MCF 10A (cell line): ENCODE measurements at regions not wholly inside any gene's neighbourhood (a gene's known extent, or its start where the extent isn't known, plus 50 kb on each side); places are given as distances from the start of the nearest gene placed in this dataset.

ENCODE experiments used
- BruUV-seq: library from RNA; stranded (reverse); fragments of 400-500 nt; replicated peaks from 2 replicates; lab custom pipeline; 2021; lab: Mats Ljungman, UMichigan
- CTCF ChIA-PET: fragments of 300-600 bp; sonication (Branson Sonifier 250); formaldehyde crosslinking; extraction: SDS; loops from one replicate; lab custom pipeline; 2021; ENCODE audit warnings: antibody characterized with exemption, inconsistent platforms; lab: Yijun Ruan, JAX
- POLR2A ChIA-PET: fragments of 300-600, 350-650 bp; sonication (Branson Sonifier 250); formaldehyde crosslinking; extraction: SDS; loops from one replicate; lab custom pipeline; 2020; ENCODE audit warnings: antibody characterized with exemption, inconsistent platforms; lab: Yijun Ruan, JAX
- DNase-seq: peaks from one replicate; pipeline ENCODE4 v3.0.0-alpha.2; 2018; ENCODE audit not compliant: unreplicated experiment
- H3K27ac Mint-ChIP-seq: one replicate; pipeline ENCODE4 v1.8.0; 2022; ENCODE audit warnings: mild to moderate bottlenecking, low read depth, mixed read lengths; ENCODE audit not compliant: unreplicated experiment
- H3K27me3 Mint-ChIP-seq: one replicate; pipeline ENCODE4 v1.8.0; 2022; ENCODE audit warnings: mixed read lengths; ENCODE audit not compliant: insufficient read depth, unreplicated experiment
- H3K36me3 Mint-ChIP-seq: one replicate; pipeline ENCODE4 v1.8.0; 2022; ENCODE audit warnings: mild to moderate bottlenecking, moderate library complexity, mixed read lengths; ENCODE audit not compliant: insufficient read depth, unreplicated experiment
- H3K4me1 Mint-ChIP-seq: one replicate; pipeline ENCODE4 v1.8.0; 2022; ENCODE audit warnings: mixed read lengths; ENCODE audit not compliant: insufficient read depth, unreplicated experiment
- H3K4me3 Mint-ChIP-seq: one replicate; pipeline ENCODE4 v1.8.0; 2022; ENCODE audit warnings: mild to moderate bottlenecking, moderate library complexity, mixed read lengths; ENCODE audit not compliant: unreplicated experiment
- H3K9me3 Mint-ChIP-seq: one replicate; pipeline ENCODE4 v1.8.0; 2022; ENCODE audit warnings: mixed read lengths; ENCODE audit not compliant: unreplicated experiment
- CTCF ChIP-seq: fragments of 200-600 bp; IDR thresholded peaks from one replicate; pipeline ENCODE4 v1.8.0; 2022; ENCODE audit warnings: antibody characterized with exemption, mild to moderate bottlenecking; ENCODE audit not compliant: unreplicated experiment
- intact Hi-C: fragments of 100-400 bp; cut with micrococcal nuclease; formaldehyde crosslinking; loops from 2 replicates; pipeline ENCODE4 v1.14.1; 2022

GRCh38 chr17:77481476-77482374 lies 341.0 kb downstream of the SEC14L1 start:
- Mint-ChIP-seq H3K4me3 (no peak overlapping the region), H3K27me3 (no peaks in the 10 kb centered on the region), H3K36me3 (peaks cover 20% of the 10 kb centered on the region), H3K4me1 (peaks cover 14% of the 10 kb centered on the region), H3K9me3 (no peaks in the 10 kb centered on the region), H3K27ac (no peak overlapping the region)
- intact Hi-C loops = no loop called here
- no TSS peak for BruUV-seq
- ChIA-PET CTCF (interaction anchor here (1.5 kb wide), 1 partner anchor 151 kb away, joined by 3 read pairs; no protein-coding TSS in a partner anchor), POLR2A (interaction anchor here (0.6 kb wide), 1 partner anchor 11 kb away, joined by 4 read pairs; no protein-coding TSS in a partner anchor)
- DNase-seq = no peak
- no peak for TF ChIP-seq CTCF

GRCh38 chr17:77482375-77483127 lies 341.8 kb downstream of the SEC14L1 start:
- ChIA-PET CTCF (interaction anchor here (0.6 to 1.5 kb wide), 3 partner anchors 61 to 157 kb away, joined by 3 read pairs; no protein-coding TSS in a partner anchor), POLR2A (no interaction called here)
- intact Hi-C loops = no loop called here
- no peak for DNase-seq
- Mint-ChIP-seq H3K4me1 (peaks cover 6% of the 10 kb centered on the region), H3K27ac (no peak overlapping the region), H3K36me3 (peaks cover 22% of the 10 kb centered on the region), H3K4me3 (no peak overlapping the region), H3K27me3 (no peaks in the 10 kb centered on the region), H3K9me3 (no peaks in the 10 kb centered on the region)
- no TSS peak for BruUV-seq
- TF ChIP-seq CTCF = no peak

GRCh38 chr17:77483128-77483598 lies 342.4 kb downstream of the SEC14L1 start:
- Mint-ChIP-seq H3K4me3 (no peak overlapping the region), H3K27me3 (no peaks in the 10 kb centered on the region), H3K27ac (no peak overlapping the region), H3K4me1 (no peaks in the 10 kb centered on the region), H3K9me3 (no peaks in the 10 kb centered on the region), H3K36me3 (peaks cover 25% of the 10 kb centered on the region)
- ChIA-PET POLR2A (no interaction called here), CTCF (interaction anchor here (0.6 to 1.5 kb wide), 4 partner anchors 53 to 158 kb away, joined by 3 read pairs; no protein-coding TSS in a partner anchor)
- intact Hi-C loops = no loop called here
- TF ChIP-seq CTCF = no peak
- BruUV-seq = no TSS peak
- DNase-seq = no peak

- no TSS peak for BruUV-seq
- DNase-seq = no peak
- POLR2A ChIA-PET = no interaction called here
Observed at GRCh38 chr17:77484111-77484510, 343.3 kb downstream of the SEC14L1 start.

More at GRCh38 chr17:77484111-77484510, 343.3 kb downstream of the SEC14L1 start:
- Mint-ChIP-seq H3K27me3 (no peaks in the 10 kb centered on the region), H3K36me3 (peaks cover 35% of the 10 kb centered on the region), H3K4me1 (no peaks in the 10 kb centered on the region), H3K9me3 (no peaks in the 10 kb centered on the region), H3K4me3 (no peak overlapping the region), H3K27ac (no peak overlapping the region)
- no peak for TF ChIP-seq CTCF
- intact Hi-C loops = no loop called here
- CTCF ChIA-PET = interaction anchor here (1.0 kb wide), 1 partner anchor 54 kb away, joined by 3 read pairs; no protein-coding TSS in a partner anchor
